ENCODE measurements at regions not wholly inside any gene's neighbourhood (a gene's known extent, or its start where the extent isn't known, plus 50 kb on each side); places are given as distances from the start of the nearest gene placed in this dataset.

DNA sequence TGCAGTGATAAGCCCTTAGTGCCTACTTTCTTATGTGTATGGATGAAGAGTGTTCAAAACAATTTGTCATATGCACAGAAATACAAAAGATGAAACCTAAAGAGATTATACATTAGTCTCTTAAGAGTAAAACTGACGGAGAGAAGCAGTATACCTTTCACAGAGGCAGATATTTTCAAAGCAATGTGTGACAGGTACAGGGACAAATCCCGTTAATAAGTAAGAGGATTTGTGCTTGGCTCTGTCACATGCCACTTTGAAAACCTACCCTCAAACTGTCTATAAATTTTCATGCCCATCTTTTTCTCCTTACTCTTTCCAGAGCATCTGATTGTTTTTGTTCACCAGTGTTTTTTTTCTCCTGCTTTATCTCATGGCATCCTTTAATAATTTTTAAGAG is 741.3 kb upstream of the MMS22L start:
- Histone ChIP-seq H3K9me3 (no peaks in the 10 kb centered on the region), H3K4me3 (no peak overlapping the region), H3K4me1 (ENCODE audit: low read depth) (no peaks in the 10 kb centered on the region), H3K36me3 (ENCODE audit: low read depth) (no peaks in the 10 kb centered on the region)
- intact Hi-C loops (cut with DNase I, micrococcal nuclease) = no loop called here
- TF ChIP-seq CTCF (IDR thresholded peaks at IDR 0.05) = no peak
- no peak for DNase-seq
- ATAC-seq = no peak

- ATAC-seq (no peak), DNase-seq (no peak)
- no peaks in the 10 kb centered on the region for H3K4me1 ChIP-seq (ENCODE audit: low read depth)
- H3K36me3 ChIP-seq (ENCODE audit: low read depth) = no peaks in the 10 kb centered on the region
- no peak for TF ChIP-seq CTCF (IDR thresholded peaks at IDR 0.05)
- no peak overlapping the region for H3K4me3 ChIP-seq
- intact Hi-C loops (cut with DNase I, micrococcal nuclease) = no loop called here
- H3K9me3 ChIP-seq = no peaks in the 10 kb centered on the region
These were observed 744.9 kb upstream of the MMS22L start for GRCh38 chr6:98027898-98028297.

DNA sequence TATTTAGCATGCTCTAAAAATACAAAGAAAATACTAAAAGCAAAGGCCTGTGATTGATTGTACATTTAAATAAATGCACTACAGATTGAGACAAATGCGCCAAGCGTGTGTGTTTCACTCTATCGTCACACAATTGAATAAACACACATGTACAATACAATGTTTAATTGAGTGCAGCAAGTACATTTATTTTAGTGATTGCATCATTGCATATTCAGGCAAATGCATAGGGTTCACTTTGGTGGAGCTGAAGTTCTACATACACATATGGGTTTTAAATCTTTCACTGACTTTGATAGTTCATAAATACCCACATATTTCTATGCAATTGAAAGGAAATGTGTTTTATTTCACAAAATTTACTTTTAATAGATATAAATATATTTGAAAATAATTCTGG is 750.6 kb upstream of the MMS22L start:
- Histone ChIP-seq H3K9me3 (no peaks in the 10 kb centered on the region), H3K4me3 (no peak overlapping the region), H3K36me3 (ENCODE audit: low read depth) (no peaks in the 10 kb centered on the region), H3K4me1 (ENCODE audit: low read depth) (no peaks in the 10 kb centered on the region)
- no peak for ATAC-seq
- no peak for DNase-seq
- TF ChIP-seq CTCF (IDR thresholded peaks at IDR 0.05) = no peak
- intact Hi-C loops (cut with DNase I, micrococcal nuclease) = no loop called here

DNA sequence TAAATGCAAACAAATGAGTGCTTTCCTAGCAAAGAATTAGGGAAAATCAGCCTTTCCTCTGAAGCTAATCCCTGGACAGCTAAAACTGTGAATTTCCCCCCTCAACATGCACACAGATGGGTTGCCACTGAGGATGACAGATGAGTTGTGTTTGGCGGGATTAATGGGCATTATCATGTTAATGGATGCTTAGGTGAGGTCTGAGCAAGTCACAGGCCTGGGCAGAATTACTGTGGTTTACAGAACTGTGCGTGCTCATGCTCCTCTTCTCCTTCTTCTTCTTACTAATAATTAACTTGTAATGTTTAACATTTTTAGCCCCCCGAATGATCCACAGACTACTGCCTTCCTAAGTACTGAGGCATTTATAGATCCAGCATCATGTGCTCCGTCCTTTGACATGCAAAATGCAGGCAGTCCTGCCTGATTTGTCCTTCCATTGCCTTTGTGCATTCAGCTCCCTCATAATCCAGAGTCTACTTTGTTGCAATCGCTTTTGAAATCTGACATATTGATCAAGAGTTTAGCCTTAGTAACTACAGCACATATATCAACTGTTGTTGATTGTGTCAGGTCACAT is 753.4 kb upstream of the MMS22L start:
- no peaks in the 10 kb centered on the region for H3K9me3 ChIP-seq
- intact Hi-C loops (cut with DNase I, micrococcal nuclease) = no loop called here
- ATAC-seq = no peak
- TF ChIP-seq CTCF (IDR thresholded peaks at IDR 0.05) = no peak
- H3K36me3 ChIP-seq (ENCODE audit: low read depth) = no peaks in the 10 kb centered on the region
- H3K4me3 ChIP-seq = no peak overlapping the region
- no peak for DNase-seq
- H3K4me1 ChIP-seq (ENCODE audit: low read depth) = no peaks in the 10 kb centered on the region

DNA sequence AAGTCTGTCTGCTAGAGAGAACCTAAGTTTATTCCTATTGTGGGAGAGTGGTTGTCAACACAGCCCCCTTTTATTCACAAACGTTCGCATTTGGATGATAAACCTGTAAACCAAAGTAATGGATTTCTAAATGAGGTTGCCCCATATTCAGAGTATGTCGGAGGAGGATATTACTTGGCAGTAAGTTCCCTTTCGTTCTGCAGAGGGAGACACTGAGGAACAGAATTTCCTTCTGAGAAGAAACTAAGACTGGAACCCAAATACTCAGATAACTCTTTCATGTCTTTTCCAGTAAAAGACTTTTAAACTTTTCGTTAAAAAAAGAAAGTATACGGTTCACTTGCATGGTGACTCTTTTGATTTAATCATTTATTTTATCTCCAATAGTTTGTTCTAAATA is 754.6 kb upstream of the MMS22L start:
- no peak overlapping the region for H3K4me3 ChIP-seq
- H3K4me1 ChIP-seq (ENCODE audit: low read depth) = no peaks in the 10 kb centered on the region
- intact Hi-C loops (cut with DNase I, micrococcal nuclease) = no loop called here
- no peaks in the 10 kb centered on the region for H3K9me3 ChIP-seq
- TF ChIP-seq CTCF (IDR thresholded peaks at IDR 0.05) = no peak
- DNase-seq = no peak
- ATAC-seq = no peak
- no peaks in the 10 kb centered on the region for H3K36me3 ChIP-seq (ENCODE audit: low read depth)

GRCh38 chr6:98039443-98039842 is 756.4 kb upstream of the MMS22L start:
- intact Hi-C loops (cut with DNase I, micrococcal nuclease) = no loop called here
- H3K36me3 ChIP-seq (ENCODE audit: low read depth) = no peaks in the 10 kb centered on the region
- no peak for TF ChIP-seq CTCF (IDR thresholded peaks at IDR 0.05)
- H3K4me1 ChIP-seq (ENCODE audit: low read depth) = no peaks in the 10 kb centered on the region
- ATAC-seq (no peak), DNase-seq (no peak)
- H3K4me3 ChIP-seq = no peak overlapping the region
- no peaks in the 10 kb centered on the region for H3K9me3 ChIP-seq
